ENCODE measurements at regions not wholly inside any gene's neighbourhood (a gene's known extent, or its start where the extent isn't known, plus 50 kb on each side); places are given as distances from the start of the nearest gene placed in this dataset.
"Not testable (repeated sequence)": the region's sequence is repeated elsewhere in the genome, so short reads cannot be mapped to it uniquely, and the experiment has no call there.

GRCh38 chr12:23262670-23263069 lies 637.7 kb downstream of the ETNK1 start:
- H3K27me3 ChIP-seq (ENCODE audit: insufficient read depth, low read length, poor library complexity): no peaks in the 10 kb centered on the region
- no peak for DNase-seq
- H3K79me1 ChIP-seq (ENCODE audit: low read length): no peaks in the 10 kb centered on the region
- no peak overlapping the region for H3K23ac ChIP-seq (ENCODE audit: low read length)
- H2BK5ac ChIP-seq (ENCODE audit: low read length): no peak overlapping the region
- H4K5ac ChIP-seq (ENCODE audit: low read length): no peak overlapping the region
- no peak overlapping the region for H2AK5ac ChIP-seq (ENCODE audit: low read length)
- no peak overlapping the region for H3K4me2 ChIP-seq (ENCODE audit: low read length)
- no peak overlapping the region for H3K4ac ChIP-seq (ENCODE audit: low read depth, low read length)
- H2BK15ac ChIP-seq (replicated peaks; ENCODE audit: low read depth): no peak overlapping the region
- H3K56ac ChIP-seq (ENCODE audit: low read length): no peak overlapping the region
- no peak overlapping the region for H3K9ac ChIP-seq (ENCODE audit: low read length)
- no CpG with 5 or more reads among the region's 4 CpGs for WGBS (ENCODE audit: extremely low coverage, insufficient coverage, low lambda C conversion rate)
- H3K4me1 ChIP-seq (ENCODE audit: control insufficient read depth, low read depth, low read length): no peaks in the 10 kb centered on the region
- no peaks in the 10 kb centered on the region for H3K36me3 ChIP-seq (ENCODE audit: control insufficient read depth, insufficient read depth, low read length)
- H3K4me3 ChIP-seq (ENCODE audit: low read length): no peak overlapping the region
- H3K27ac ChIP-seq (ENCODE audit: low read depth, low read length): no peak overlapping the region
- H3K18ac ChIP-seq (ENCODE audit: low read length): no peak overlapping the region
- no peak overlapping the region for H2BK120ac ChIP-seq (ENCODE audit: low read depth, low read length)
- H4K8ac ChIP-seq (ENCODE audit: low read depth, low read length): no peak overlapping the region
- H3K79me2 ChIP-seq (ENCODE audit: control insufficient read depth, insufficient read depth, low read length): no peaks in the 10 kb centered on the region

- no peaks in the 10 kb centered on the region for H3K27me3 ChIP-seq (ENCODE audit: insufficient read depth, low read length, poor library complexity)
- no CpG with 5 or more reads among the region's 1 CpG for WGBS (ENCODE audit: extremely low coverage, insufficient coverage, low lambda C conversion rate)
Measured at GRCh38 chr12:23277831-23278230, 652.9 kb downstream of the ETNK1 start.

GRCh38 chr12:23281295-23281694 lies 656.3 kb downstream of the ETNK1 start:
- Histone ChIP-seq H3K36me3 (ENCODE audit: control insufficient read depth, insufficient read depth, low read length) (no peaks in the 10 kb centered on the region), H3K4me1 (ENCODE audit: control insufficient read depth, low read depth, low read length) (no peaks in the 10 kb centered on the region), H2BK5ac (ENCODE audit: low read length) (no peak overlapping the region), H3K4ac (ENCODE audit: low read depth, low read length) (no peak overlapping the region), H4K5ac (ENCODE audit: low read length) (no peak overlapping the region), H4K8ac (ENCODE audit: low read depth, low read length) (no peak overlapping the region), H2BK120ac (ENCODE audit: low read depth, low read length) (no peak overlapping the region), H3K27ac (ENCODE audit: low read depth, low read length) (no peak overlapping the region), H3K79me2 (ENCODE audit: control insufficient read depth, insufficient read depth, low read length) (no peaks in the 10 kb centered on the region), H3K23ac (ENCODE audit: low read length) (no peak overlapping the region), H3K4me2 (ENCODE audit: low read length) (no peak overlapping the region), H3K79me1 (ENCODE audit: low read length) (no peaks in the 10 kb centered on the region), H3K27me3 (ENCODE audit: insufficient read depth, low read length, poor library complexity) (no peaks in the 10 kb centered on the region), H3K9ac (ENCODE audit: low read length) (no peak overlapping the region), H2BK15ac (replicated peaks; ENCODE audit: low read depth) (no peak overlapping the region), H2AK5ac (ENCODE audit: low read length) (no peak overlapping the region), H3K18ac (ENCODE audit: low read length) (no peak overlapping the region), H3K56ac (ENCODE audit: low read length) (no peak overlapping the region), H3K4me3 (ENCODE audit: low read length) (no peak overlapping the region)
- 100% methylated on average over 1 of the region's 4 CpGs for WGBS (ENCODE audit: extremely low coverage, insufficient coverage, low lambda C conversion rate)
- DNase-seq: no peak

More at GRCh38 chr12:23277831-23278230, 652.9 kb downstream of the ETNK1 start:
- H3K9ac ChIP-seq (ENCODE audit: low read length): no peak overlapping the region
- H3K56ac ChIP-seq (ENCODE audit: low read length): no peak overlapping the region
- no peaks in the 10 kb centered on the region for H3K4me1 ChIP-seq (ENCODE audit: control insufficient read depth, low read depth, low read length)
- H3K23ac ChIP-seq (ENCODE audit: low read length): no peak overlapping the region
- no peaks in the 10 kb centered on the region for H3K79me1 ChIP-seq (ENCODE audit: low read length)
- no peaks in the 10 kb centered on the region for H3K36me3 ChIP-seq (ENCODE audit: control insufficient read depth, insufficient read depth, low read length)
- no peak overlapping the region for H2BK120ac ChIP-seq (ENCODE audit: low read depth, low read length)
- no peak overlapping the region for H2AK5ac ChIP-seq (ENCODE audit: low read length)
- no peak overlapping the region for H2BK15ac ChIP-seq (replicated peaks; ENCODE audit: low read depth)
- H2BK5ac ChIP-seq (ENCODE audit: low read length): no peak overlapping the region
- no peak overlapping the region for H3K4ac ChIP-seq (ENCODE audit: low read depth, low read length)
- H3K18ac ChIP-seq (ENCODE audit: low read length): no peak overlapping the region
- no peak overlapping the region for H3K4me2 ChIP-seq (ENCODE audit: low read length)
- H4K5ac ChIP-seq (ENCODE audit: low read length): no peak overlapping the region
- no peak overlapping the region for H4K8ac ChIP-seq (ENCODE audit: low read depth, low read length)
- H3K27ac ChIP-seq (ENCODE audit: low read depth, low read length): no peak overlapping the region
- no peak for DNase-seq
- no peak overlapping the region for H3K4me3 ChIP-seq (ENCODE audit: low read length)
- H3K79me2 ChIP-seq (ENCODE audit: control insufficient read depth, insufficient read depth, low read length): no peaks in the 10 kb centered on the region

- H3K79me1 ChIP-seq (ENCODE audit: low read length): no peaks in the 10 kb centered on the region
- no peaks in the 10 kb centered on the region for H3K27me3 ChIP-seq (ENCODE audit: insufficient read depth, low read length, poor library complexity)
- H3K4me1 ChIP-seq (ENCODE audit: control insufficient read depth, low read depth, low read length): no peaks in the 10 kb centered on the region
Measured at GRCh38 chr12:23282701-23283100, 657.7 kb downstream of the ETNK1 start.

GRCh38 chr12:23285764-23286530 lies 661.0 kb downstream of the ETNK1 start:
- not testable (repeated sequence) for H3K4me2 ChIP-seq (ENCODE audit: low read length); H3K27me3 ChIP-seq (ENCODE audit: insufficient read depth, low read length, poor library complexity); H3K79me1 ChIP-seq (ENCODE audit: low read length); H2AK5ac ChIP-seq (ENCODE audit: low read length); H4K5ac ChIP-seq (ENCODE audit: low read length); H3K4me1 ChIP-seq (ENCODE audit: control insufficient read depth, low read depth, low read length); H2BK15ac ChIP-seq (replicated peaks; ENCODE audit: low read depth); H2BK5ac ChIP-seq (ENCODE audit: low read length); H3K23ac ChIP-seq (ENCODE audit: low read length); DNase-seq; H3K9ac ChIP-seq (ENCODE audit: low read length); H3K79me2 ChIP-seq (ENCODE audit: control insufficient read depth, insufficient read depth, low read length); H3K27ac ChIP-seq (ENCODE audit: low read depth, low read length); H3K4me3 ChIP-seq (ENCODE audit: low read length); H4K8ac ChIP-seq (ENCODE audit: low read depth, low read length); H3K36me3 ChIP-seq (ENCODE audit: control insufficient read depth, insufficient read depth, low read length); H2BK120ac ChIP-seq (ENCODE audit: low read depth, low read length); H3K56ac ChIP-seq (ENCODE audit: low read length); H3K18ac ChIP-seq (ENCODE audit: low read length); H3K4ac ChIP-seq (ENCODE audit: low read depth, low read length)
- no CpG with 5 or more reads among the region's 57 CpGs for WGBS (ENCODE audit: extremely low coverage, insufficient coverage, low lambda C conversion rate)

More at GRCh38 chr12:23282701-23283100, 657.7 kb downstream of the ETNK1 start:
- H2BK5ac ChIP-seq (ENCODE audit: low read length): no peak overlapping the region
- no peaks in the 10 kb centered on the region for H3K79me2 ChIP-seq (ENCODE audit: control insufficient read depth, insufficient read depth, low read length)
- H3K27ac ChIP-seq (ENCODE audit: low read depth, low read length): no peak overlapping the region
- no peak overlapping the region for H3K9ac ChIP-seq (ENCODE audit: low read length)
- no peak overlapping the region for H4K8ac ChIP-seq (ENCODE audit: low read depth, low read length)
- no peak overlapping the region for H4K5ac ChIP-seq (ENCODE audit: low read length)
- H2AK5ac ChIP-seq (ENCODE audit: low read length): no peak overlapping the region
- no peak overlapping the region for H2BK120ac ChIP-seq (ENCODE audit: low read depth, low read length)
- no peak overlapping the region for H3K4me3 ChIP-seq (ENCODE audit: low read length)
- H2BK15ac ChIP-seq (replicated peaks; ENCODE audit: low read depth): no peak overlapping the region
- no peak overlapping the region for H3K4ac ChIP-seq (ENCODE audit: low read depth, low read length)
- DNase-seq: no peak
- H3K23ac ChIP-seq (ENCODE audit: low read length): no peak overlapping the region
- H3K36me3 ChIP-seq (ENCODE audit: control insufficient read depth, insufficient read depth, low read length): no peaks in the 10 kb centered on the region
- no peak overlapping the region for H3K4me2 ChIP-seq (ENCODE audit: low read length)
- H3K56ac ChIP-seq (ENCODE audit: low read length): no peak overlapping the region
- H3K18ac ChIP-seq (ENCODE audit: low read length): no peak overlapping the region

Measured in mesendoderm (in vitro differentiated cells).